WTC11 (cell line): ENCODE measurements at regions not wholly inside any gene's neighbourhood (a gene's known extent, or its start where the extent isn't known, plus 50 kb on each side); places are given as distances from the start of the nearest gene placed in this dataset.

ENCODE experiments used
- AFF4 ChIP-seq: sonication (generic); formaldehyde crosslinking; IDR thresholded peaks from 2 replicates; pipeline ENCODE4 v1.8.1; 2023; ENCODE audit warnings: mild to moderate bottlenecking, missing genetic modification reagents, borderline replicate concordance
- ARID4B ChIP-seq: sonication (generic); formaldehyde crosslinking; IDR thresholded peaks from 2 replicates; pipeline ENCODE4 v1.8.0; 2023; ENCODE audit warnings: missing genetic modification reagents, mild to moderate bottlenecking, borderline replicate concordance
- ATF1 ChIP-seq: sonication (generic); formaldehyde crosslinking; IDR thresholded peaks from 2 replicates; pipeline ENCODE4 v1.8.1; 2023; ENCODE audit warnings: mild to moderate bottlenecking, moderate library complexity, missing genetic modification reagents
- ATF3 ChIP-seq: sonication (generic); formaldehyde crosslinking; conservative IDR thresholded peaks from 2 replicates; pipeline ENCODE4 v1.8.1; 2022; ENCODE audit warnings: mild to moderate bottlenecking, missing genetic modification reagents
- CTCF ChIP-seq: fragments of 200-600 bp; IDR thresholded peaks from 2 replicates; pipeline ENCODE4 v1.8.0; 2022; ENCODE audit warnings: antibody characterized with exemption
- E2F4 ChIP-seq: sonication (generic); formaldehyde crosslinking; IDR thresholded peaks from 2 replicates; pipeline ENCODE4 v1.8.1; 2022; ENCODE audit warnings: low read depth, mild to moderate bottlenecking, moderate library complexity, missing genetic modification reagents, borderline replicate concordance
- E2F5 ChIP-seq: sonication (generic); formaldehyde crosslinking; IDR thresholded peaks from 2 replicates; pipeline ENCODE4 v1.8.1; 2022; ENCODE audit warnings: mild to moderate bottlenecking, moderate library complexity, missing genetic modification reagents
- FOXP4 ChIP-seq: sonication (generic); formaldehyde crosslinking; IDR thresholded peaks from 2 replicates; pipeline ENCODE4 v1.8.0; 2022; ENCODE audit warnings: mild to moderate bottlenecking, missing genetic modification reagents
- JUN ChIP-seq: sonication (generic); formaldehyde crosslinking; IDR thresholded peaks from 2 replicates; pipeline ENCODE4 v1.8.0; 2023; ENCODE audit warnings: mild to moderate bottlenecking, missing genetic modification reagents
- KAT7 ChIP-seq: sonication (generic); formaldehyde crosslinking; IDR thresholded peaks from 2 replicates; pipeline ENCODE4 v1.8.1; 2023; ENCODE audit warnings: missing genetic modification reagents, mild to moderate bottlenecking, borderline replicate concordance
- NR3C1 ChIP-seq: sonication (generic); formaldehyde crosslinking; conservative IDR thresholded peaks from 2 replicates; pipeline ENCODE4 v1.8.1; 2023; ENCODE audit warnings: low read depth, mild to moderate bottlenecking, missing genetic modification reagents
- PRDM15 ChIP-seq: sonication (generic); formaldehyde crosslinking; IDR thresholded peaks from 2 replicates; pipeline ENCODE4 v1.8.0; 2022; ENCODE audit warnings: missing genetic modification reagents
- ZNF232 ChIP-seq: sonication (generic); formaldehyde crosslinking; IDR thresholded peaks from 2 replicates; pipeline ENCODE4 v1.8.0; 2022; ENCODE audit warnings: mild to moderate bottlenecking, missing genetic modification reagents

GRCh38 chr4:24646798-24647460 is 62.6 kb upstream of the DHX15 start:
- TF ChIP-seq CTCF (no peak), AFF4 (CRISPR knock-in tag) (no peak), E2F4 (CRISPR knock-in tag) (no peak), ARID4B (CRISPR knock-in tag) (no peak), ZNF232 (CRISPR knock-in tag) (no peak), ATF1 (CRISPR knock-in tag) (no peak), ATF3 (CRISPR knock-in tag) (no peak), KAT7 (CRISPR knock-in tag) (no peak), NR3C1 (no peak), PRDM15 (CRISPR knock-in tag) (no peak), FOXP4 (CRISPR knock-in tag) (no peak), JUN (CRISPR knock-in tag) (no peak), E2F5 (CRISPR knock-in tag) (no peak)
